ENCODE measurements at regions not wholly inside any gene's neighbourhood (a gene's known extent, or its start where the extent isn't known, plus 50 kb on each side); places are given as distances from the start of the nearest gene placed in this dataset.

DNA sequence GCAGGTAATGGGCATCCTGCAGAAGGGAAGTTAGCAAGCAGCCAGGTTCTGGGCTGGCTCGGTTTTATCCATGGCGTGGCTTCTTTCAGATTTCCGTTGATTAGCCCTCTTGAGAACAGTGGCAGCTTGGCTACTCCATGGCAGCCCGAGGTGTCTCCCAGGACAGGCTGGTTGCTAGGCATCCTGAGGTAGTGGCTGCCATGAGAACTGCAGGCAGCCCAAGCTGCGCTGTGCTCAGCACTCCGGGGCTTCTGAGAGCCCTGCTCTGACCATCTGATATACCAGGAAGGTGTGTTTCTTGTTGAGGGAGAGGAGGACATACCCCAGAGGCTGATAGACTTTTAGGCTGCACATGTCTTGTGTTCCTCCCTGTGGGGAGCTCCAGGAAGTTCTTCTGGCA, 253.4 kb upstream of the CASK start:
- TF ChIP-seq, protein P1, sequence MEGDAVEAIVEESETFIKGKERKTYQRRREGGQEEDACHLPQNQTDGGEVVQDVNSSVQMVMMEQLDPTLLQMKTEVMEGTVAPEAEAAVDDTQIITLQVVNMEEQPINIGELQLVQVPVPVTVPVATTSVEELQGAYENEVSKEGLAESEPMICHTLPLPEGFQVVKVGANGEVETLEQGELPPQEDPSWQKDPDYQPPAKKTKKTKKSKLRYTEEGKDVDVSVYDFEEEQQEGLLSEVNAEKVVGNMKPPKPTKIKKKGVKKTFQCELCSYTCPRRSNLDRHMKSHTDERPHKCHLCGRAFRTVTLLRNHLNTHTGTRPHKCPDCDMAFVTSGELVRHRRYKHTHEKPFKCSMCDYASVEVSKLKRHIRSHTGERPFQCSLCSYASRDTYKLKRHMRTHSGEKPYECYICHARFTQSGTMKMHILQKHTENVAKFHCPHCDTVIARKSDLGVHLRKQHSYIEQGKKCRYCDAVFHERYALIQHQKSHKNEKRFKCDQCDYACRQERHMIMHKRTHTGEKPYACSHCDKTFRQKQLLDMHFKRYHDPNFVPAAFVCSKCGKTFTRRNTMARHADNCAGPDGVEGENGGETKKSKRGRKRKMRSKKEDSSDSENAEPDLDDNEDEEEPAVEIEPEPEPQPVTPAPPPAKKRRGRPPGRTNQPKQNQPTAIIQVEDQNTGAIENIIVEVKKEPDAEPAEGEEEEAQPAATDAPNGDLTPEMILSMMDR (IDR thresholded peaks at IDR 0.05; ENCODE audit: low read length) = no peak
- TF ChIP-seq EZH2 (IDR thresholded peaks at IDR 0.05; ENCODE audit: borderline replicate concordance, low read length) = no peak

Measured in OCI-LY1 (cell line).